Activated T-helper 2 cell treated with anti-CD3 and anti-CD28 coated beads, Interferon-gamma antibody, Interleukin-2, Interleukin-4, amounts not matched to agents 10 μg/mL and 5 μg/mL and 100 μg/mL, durations not matched to agents 14 hours and 24 hours and 36 hours (primary cell): ENCODE measurements at regions not wholly inside any gene's neighbourhood (a gene's known extent, or its start where the extent isn't known, plus 50 kb on each side); places are given as distances from the start of the nearest gene placed in this dataset.

ENCODE experiments used
- DNase-seq: peaks from one replicate; pipeline ENCODE4 v3.0.0; 2021; ENCODE audit warnings: low spot score
- H3K27ac Mint-ChIP-seq: one replicate; pipeline ENCODE4 v1.8.0; 2021; ENCODE audit warnings: mixed read lengths
- H3K27me3 Mint-ChIP-seq: one replicate; pipeline ENCODE4 v1.8.0; 2021; ENCODE audit warnings: low read depth, mixed read lengths
- H3K36me3 Mint-ChIP-seq: one replicate; pipeline ENCODE4 v1.8.0; 2021; ENCODE audit warnings: low read depth, mixed read lengths
- H3K4me1 Mint-ChIP-seq: one replicate; pipeline ENCODE4 v1.8.0; 2021; ENCODE audit warnings: low read depth, mixed read lengths
- H3K4me3 Mint-ChIP-seq: one replicate; pipeline ENCODE4 v1.8.0; 2021; ENCODE audit warnings: low read depth, mild to moderate bottlenecking, moderate library complexity, mixed read lengths
- H3K9me3 Mint-ChIP-seq: one replicate; pipeline ENCODE4 v1.8.0; 2021; ENCODE audit warnings: mixed read lengths
- intact Hi-C: fragments of 100-400 bp; cut with micrococcal nuclease; formaldehyde crosslinking; loops from one replicate; pipeline ENCODE4 v1.15.1; 2023

- H3K4me3 Mint-ChIP-seq: no peak overlapping the region
- no peak overlapping the region for H3K27ac Mint-ChIP-seq
- H3K27me3 Mint-ChIP-seq: peaks cover 6% of the 10 kb centered on the region
- no peaks in the 10 kb centered on the region for H3K9me3 Mint-ChIP-seq
- no peaks in the 10 kb centered on the region for H3K4me1 Mint-ChIP-seq
- no peak for DNase-seq
- intact Hi-C loops: no loop called here
- H3K36me3 Mint-ChIP-seq: no peaks in the 10 kb centered on the region
Measured at GRCh38 chr2:516944-517343, 160.3 kb downstream of the TMEM18 start.

- Mint-ChIP-seq H3K4me3 (no peak overlapping the region), H3K9me3 (no peaks in the 10 kb centered on the region), H3K27me3 (peaks cover 8% of the 10 kb centered on the region), H3K4me1 (no peaks in the 10 kb centered on the region), H3K36me3 (no peaks in the 10 kb centered on the region), H3K27ac (no peak overlapping the region)
- intact Hi-C loops: no loop called here
- DNase-seq: no peak
Measured at GRCh38 chr2:516131-516530, 161.1 kb downstream of the TMEM18 start.

- Mint-ChIP-seq H3K36me3 (no peaks in the 10 kb centered on the region), H3K4me3 (no peak overlapping the region), H3K27ac (no peak overlapping the region), H3K9me3 (no peaks in the 10 kb centered on the region), H3K27me3 (peaks cover 8% of the 10 kb centered on the region), H3K4me1 (no peaks in the 10 kb centered on the region)
- no peak for DNase-seq
- intact Hi-C loops: no loop called here
Measured at GRCh38 chr2:515441-516127, 161.6 kb downstream of the TMEM18 start.

DNA sequence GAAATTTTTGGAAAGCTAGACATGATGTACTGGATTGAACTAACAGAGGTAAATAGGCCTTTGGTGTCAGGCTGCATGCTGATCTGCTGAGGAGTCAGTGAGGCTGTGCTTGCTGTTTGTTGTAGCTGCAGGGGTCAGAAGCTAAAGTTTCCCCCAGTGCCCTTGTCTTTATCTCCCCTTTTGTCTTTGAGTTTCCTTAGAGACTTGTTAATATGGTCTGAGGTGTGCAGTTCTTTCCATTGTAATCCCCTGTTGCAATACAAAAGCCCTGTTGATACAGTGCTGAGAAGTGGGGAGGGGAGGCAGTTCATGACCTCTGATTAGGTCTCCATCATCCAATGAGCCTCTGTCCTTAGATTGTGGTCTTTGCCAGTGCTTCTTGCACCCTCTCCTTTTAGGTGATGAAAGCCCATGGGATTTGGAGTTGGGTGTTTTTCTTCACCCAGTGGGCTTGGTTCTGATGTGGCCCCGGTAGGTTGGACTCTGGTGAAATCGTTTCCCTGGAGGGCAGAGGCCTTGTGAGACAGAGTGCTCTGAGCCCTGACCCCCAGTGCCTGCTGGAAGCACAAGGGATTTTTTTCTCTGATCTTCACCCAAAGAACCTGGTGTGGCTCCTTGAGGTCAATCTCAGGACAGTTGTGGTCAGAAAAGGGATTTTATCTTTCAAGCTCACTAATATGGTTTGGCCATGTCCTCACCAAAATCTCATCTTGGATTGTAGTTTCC is 163.1 kb downstream of the TMEM18 start:
- Mint-ChIP-seq H3K27me3 (peaks cover 8% of the 10 kb centered on the region), H3K9me3 (no peaks in the 10 kb centered on the region), H3K36me3 (no peaks in the 10 kb centered on the region), H3K4me3 (no peak overlapping the region), H3K4me1 (no peaks in the 10 kb centered on the region), H3K27ac (no peak overlapping the region)
- intact Hi-C loops: no loop called here
- DNase-seq: no peak

GRCh38 chr2:510839-511238 is 166.4 kb downstream of the TMEM18 start:
- H3K9me3 Mint-ChIP-seq: no peaks in the 10 kb centered on the region
- intact Hi-C loops: no loop called here
- no peaks in the 10 kb centered on the region for H3K36me3 Mint-ChIP-seq
- H3K4me3 Mint-ChIP-seq: no peak overlapping the region
- no peak overlapping the region for H3K27ac Mint-ChIP-seq
- H3K27me3 Mint-ChIP-seq: peaks cover 6% of the 10 kb centered on the region
- H3K4me1 Mint-ChIP-seq: no peaks in the 10 kb centered on the region
- no peak for DNase-seq

DNA sequence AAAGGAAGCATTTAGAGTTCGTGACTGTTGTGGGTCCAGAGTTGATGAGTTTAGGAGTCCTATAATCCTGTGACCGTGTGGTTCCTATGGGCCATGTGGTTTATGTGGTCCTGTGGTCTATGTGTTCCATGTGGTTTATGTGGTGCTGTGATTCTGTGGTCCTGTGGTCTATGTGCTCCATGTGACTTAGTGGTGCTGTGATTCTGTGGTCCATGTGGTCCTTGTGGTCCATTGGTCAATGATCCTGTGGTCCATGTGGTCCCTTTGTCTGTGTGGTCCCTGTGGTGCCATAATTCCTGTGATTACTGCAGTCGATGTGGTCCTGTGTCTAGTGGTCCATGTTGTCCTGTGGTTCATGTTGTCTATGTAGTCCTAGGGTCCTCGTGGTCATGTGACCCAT is 167.3 kb downstream of the TMEM18 start:
- intact Hi-C loops: no loop called here
- no peaks in the 10 kb centered on the region for H3K4me1 Mint-ChIP-seq
- no peaks in the 10 kb centered on the region for H3K9me3 Mint-ChIP-seq
- peaks cover 3% of the 10 kb centered on the region for H3K27me3 Mint-ChIP-seq
- no peak for DNase-seq
- no peak overlapping the region for H3K27ac Mint-ChIP-seq
- no peaks in the 10 kb centered on the region for H3K36me3 Mint-ChIP-seq
- no peak overlapping the region for H3K4me3 Mint-ChIP-seq

DNA sequence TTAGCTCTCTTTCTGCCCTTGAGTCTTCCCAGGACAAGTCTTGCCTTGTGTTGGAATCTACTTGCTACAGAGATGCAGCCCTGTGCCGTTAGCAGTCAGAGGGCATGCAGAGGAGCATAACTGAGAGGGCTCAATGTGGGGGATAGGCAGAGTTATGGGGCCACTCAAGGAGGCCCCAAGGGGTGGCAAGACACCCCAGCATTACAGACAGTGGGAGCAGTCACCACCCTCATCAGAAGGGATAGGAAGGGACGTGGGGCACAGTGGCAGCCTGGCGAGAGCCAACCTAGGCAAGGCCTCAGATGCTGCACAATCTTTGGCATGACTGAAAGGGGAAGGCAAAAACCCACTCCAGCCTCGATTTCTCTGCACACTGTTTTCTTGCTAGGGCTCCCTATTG is 169.1 kb downstream of the TMEM18 start:
- intact Hi-C loops: no loop called here
- no peaks in the 10 kb centered on the region for H3K4me1 Mint-ChIP-seq
- H3K9me3 Mint-ChIP-seq: no peaks in the 10 kb centered on the region
- no peaks in the 10 kb centered on the region for H3K36me3 Mint-ChIP-seq
- H3K27me3 Mint-ChIP-seq: peaks cover 2% of the 10 kb centered on the region
- H3K4me3 Mint-ChIP-seq: no peak overlapping the region
- DNase-seq: no peak
- no peak overlapping the region for H3K27ac Mint-ChIP-seq

- H3K27me3 Mint-ChIP-seq: peaks cover 2% of the 10 kb centered on the region
- H3K4me1 Mint-ChIP-seq: no peaks in the 10 kb centered on the region
- intact Hi-C loops: no loop called here
- no peak overlapping the region for H3K27ac Mint-ChIP-seq
- no peaks in the 10 kb centered on the region for H3K36me3 Mint-ChIP-seq
- no peak for DNase-seq
- no peaks in the 10 kb centered on the region for H3K9me3 Mint-ChIP-seq
- no peak overlapping the region for H3K4me3 Mint-ChIP-seq
Measured at GRCh38 chr2:506866-507265, 170.3 kb downstream of the TMEM18 start.

GRCh38 chr2:506451-506850 is 170.8 kb downstream of the TMEM18 start:
- no peak overlapping the region for H3K4me3 Mint-ChIP-seq
- H3K9me3 Mint-ChIP-seq: no peaks in the 10 kb centered on the region
- no peak for DNase-seq
- H3K27me3 Mint-ChIP-seq: no peaks in the 10 kb centered on the region
- intact Hi-C loops: no loop called here
- H3K36me3 Mint-ChIP-seq: no peaks in the 10 kb centered on the region
- H3K27ac Mint-ChIP-seq: no peak overlapping the region
- no peaks in the 10 kb centered on the region for H3K4me1 Mint-ChIP-seq

DNA sequence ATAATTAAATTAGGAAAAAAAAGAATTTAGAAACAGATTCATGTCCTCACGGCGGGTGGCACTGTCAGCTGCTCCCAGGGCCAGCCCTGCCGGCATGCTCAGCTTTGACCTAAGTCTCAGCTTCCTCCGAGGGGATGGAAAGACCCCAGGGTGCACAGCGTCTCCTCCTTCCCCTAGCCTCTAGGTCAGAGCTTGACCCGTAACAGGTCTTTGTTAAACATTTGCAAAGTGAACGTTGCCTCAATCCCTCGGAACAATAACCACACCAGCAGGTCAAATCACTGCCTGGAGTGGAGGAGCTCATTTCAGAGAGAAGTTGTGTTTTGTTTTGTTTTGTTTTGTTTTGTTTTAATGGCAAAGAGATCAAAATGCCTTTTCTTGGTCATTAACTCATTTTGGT is 171.3 kb downstream of the TMEM18 start:
- no peaks in the 10 kb centered on the region for H3K9me3 Mint-ChIP-seq

DNA sequence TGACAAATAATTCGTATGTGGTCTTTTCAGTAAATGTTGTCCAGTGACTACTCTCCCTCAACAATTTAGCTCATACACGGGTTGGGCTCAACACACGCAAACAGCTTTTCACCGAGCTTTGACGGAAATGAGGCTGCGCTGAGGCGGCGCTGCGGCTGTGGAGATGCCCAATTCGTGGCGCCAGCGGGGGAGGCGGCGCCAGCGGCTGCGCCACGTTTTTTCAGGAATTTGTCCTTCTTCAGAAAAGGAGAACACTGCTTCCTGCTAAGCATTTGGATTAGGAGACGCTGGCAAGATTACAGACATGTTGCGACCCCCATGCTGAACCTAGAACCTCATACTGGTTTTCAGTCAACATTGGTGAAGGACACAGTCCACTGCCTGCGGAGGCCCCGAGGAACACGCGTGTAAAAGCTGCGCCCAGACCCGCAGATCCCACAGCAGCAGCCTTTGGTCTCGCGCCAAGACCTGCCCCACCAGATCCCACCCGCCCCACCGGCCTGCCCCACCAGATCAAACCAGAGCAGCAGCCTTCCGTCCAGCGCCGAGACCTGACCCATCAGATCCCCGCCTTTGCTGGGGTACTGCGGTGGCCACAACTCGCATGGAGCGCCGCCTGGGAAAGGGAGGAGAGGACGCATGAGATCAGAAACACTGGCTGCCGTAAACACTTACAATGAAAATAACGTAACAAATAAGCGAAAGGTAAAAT is 173.8 kb downstream of the TMEM18 start:
- no peak for DNase-seq
- Mint-ChIP-seq H3K4me3 (no peak overlapping the region), H3K27ac (no peak overlapping the region), H3K4me1 (no peaks in the 10 kb centered on the region), H3K36me3 (no peaks in the 10 kb centered on the region), H3K9me3 (no peaks in the 10 kb centered on the region), H3K27me3 (no peaks in the 10 kb centered on the region)
- intact Hi-C loops: no loop called here

More for the DNA sequence above, 171.3 kb downstream of the TMEM18 start:
- Mint-ChIP-seq H3K27ac (no peak overlapping the region), H3K4me3 (no peak overlapping the region), H3K4me1 (no peaks in the 10 kb centered on the region), H3K36me3 (no peaks in the 10 kb centered on the region), H3K27me3 (no peaks in the 10 kb centered on the region)
- DNase-seq: no peak
- intact Hi-C loops: no loop called here

DNA sequence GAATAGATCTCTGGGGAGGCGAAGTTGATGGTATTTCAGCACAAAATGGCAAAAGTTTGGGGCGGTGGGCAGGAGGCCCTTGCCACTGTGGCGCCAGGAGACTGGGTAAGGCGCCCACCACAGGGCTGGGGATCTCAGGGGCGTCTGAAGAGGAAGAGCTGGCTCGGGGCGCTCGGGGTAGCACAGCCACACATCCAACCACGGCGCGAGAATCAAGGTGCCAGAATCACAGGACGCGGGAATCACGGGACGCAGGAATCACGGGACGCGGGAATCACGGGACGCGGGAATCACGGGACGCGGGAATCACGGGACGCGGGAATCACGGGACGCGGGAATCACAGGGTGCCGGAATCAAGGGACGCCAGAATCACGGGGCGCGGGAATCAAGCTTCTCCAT is 174.4 kb downstream of the TMEM18 start:
- Mint-ChIP-seq H3K36me3 (no peaks in the 10 kb centered on the region), H3K4me1 (no peaks in the 10 kb centered on the region), H3K9me3 (no peaks in the 10 kb centered on the region), H3K27me3 (no peaks in the 10 kb centered on the region), H3K27ac (no peak overlapping the region), H3K4me3 (no peak overlapping the region)
- no peak for DNase-seq
- intact Hi-C loops: no loop called here

- DNase-seq: no peak
- intact Hi-C loops: no loop called here
Measured at GRCh38 chr2:501667-502066, 175.5 kb downstream of the TMEM18 start.

More at GRCh38 chr2:501667-502066, 175.5 kb downstream of the TMEM18 start:
- H3K4me3 Mint-ChIP-seq: no peak overlapping the region
- no peaks in the 10 kb centered on the region for H3K9me3 Mint-ChIP-seq
- H3K4me1 Mint-ChIP-seq: no peaks in the 10 kb centered on the region
- no peaks in the 10 kb centered on the region for H3K27me3 Mint-ChIP-seq
- H3K27ac Mint-ChIP-seq: no peak overlapping the region
- H3K36me3 Mint-ChIP-seq: no peaks in the 10 kb centered on the region
